GM21447 (cell line): ENCODE measurements at regions not wholly inside any gene's neighbourhood (a gene's known extent, or its start where the extent isn't known, plus 50 kb on each side); places are given as distances from the start of the nearest gene placed in this dataset.
"Not testable (repeated sequence)": the region's sequence is repeated elsewhere in the genome, so short reads cannot be mapped to it uniquely, and the experiment has no call there.

Experiments used
- ATAC-seq: cut with Tn5 transposase; IDR thresholded peaks from one replicate; pipeline ENCODE4 v1.9.1; 2021; ENCODE audit not compliant: unreplicated experiment

DNA sequence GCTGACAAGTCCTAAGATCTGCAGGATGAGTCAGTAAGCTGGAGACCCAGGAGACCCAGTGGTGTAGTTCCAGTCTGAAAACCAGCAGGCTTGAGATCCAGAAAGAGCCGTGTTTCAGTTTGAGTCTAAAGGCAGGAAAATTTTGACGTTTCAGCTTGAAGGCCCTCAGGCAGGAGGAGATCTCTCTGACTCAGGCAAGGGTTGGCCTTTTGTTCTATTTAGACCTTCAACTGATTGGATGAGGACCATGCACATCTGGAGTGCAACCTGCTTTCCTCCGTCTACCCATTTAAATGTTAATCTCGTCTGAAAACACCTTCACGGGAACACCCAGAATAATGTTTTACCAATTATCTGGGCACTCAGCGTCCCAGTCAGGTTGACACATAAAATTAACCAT is 69.5 kb downstream of the NPIPA7 start:
- ATAC-seq: not testable (repeated sequence)

DNA sequence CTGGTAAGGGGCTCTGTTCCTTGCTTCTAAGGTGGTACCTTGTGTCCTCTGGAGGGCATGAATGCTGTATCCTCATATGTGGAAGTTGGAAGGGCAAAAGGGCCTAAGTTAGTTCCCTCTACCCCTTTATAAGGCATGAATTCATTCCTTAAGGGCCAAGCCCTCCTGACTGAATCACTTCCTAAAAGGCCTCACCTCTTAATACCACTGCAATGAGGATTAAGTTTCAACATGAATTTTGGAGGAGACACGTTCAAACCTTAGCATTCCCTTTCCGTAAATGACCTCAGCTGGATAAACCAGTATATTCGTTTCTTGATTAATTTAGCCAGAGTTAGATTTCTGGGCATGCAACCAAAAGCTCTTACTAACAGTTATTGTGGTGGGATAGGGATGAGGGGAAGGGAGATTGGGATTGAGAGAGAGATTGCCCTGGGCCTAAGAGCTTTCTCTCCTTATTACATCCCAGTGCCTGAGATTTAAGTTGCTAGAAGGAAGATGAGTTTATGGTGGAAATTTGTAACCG is 70.8 kb downstream of the NPIPA7 start:
- not testable (repeated sequence) for ATAC-seq

DNA sequence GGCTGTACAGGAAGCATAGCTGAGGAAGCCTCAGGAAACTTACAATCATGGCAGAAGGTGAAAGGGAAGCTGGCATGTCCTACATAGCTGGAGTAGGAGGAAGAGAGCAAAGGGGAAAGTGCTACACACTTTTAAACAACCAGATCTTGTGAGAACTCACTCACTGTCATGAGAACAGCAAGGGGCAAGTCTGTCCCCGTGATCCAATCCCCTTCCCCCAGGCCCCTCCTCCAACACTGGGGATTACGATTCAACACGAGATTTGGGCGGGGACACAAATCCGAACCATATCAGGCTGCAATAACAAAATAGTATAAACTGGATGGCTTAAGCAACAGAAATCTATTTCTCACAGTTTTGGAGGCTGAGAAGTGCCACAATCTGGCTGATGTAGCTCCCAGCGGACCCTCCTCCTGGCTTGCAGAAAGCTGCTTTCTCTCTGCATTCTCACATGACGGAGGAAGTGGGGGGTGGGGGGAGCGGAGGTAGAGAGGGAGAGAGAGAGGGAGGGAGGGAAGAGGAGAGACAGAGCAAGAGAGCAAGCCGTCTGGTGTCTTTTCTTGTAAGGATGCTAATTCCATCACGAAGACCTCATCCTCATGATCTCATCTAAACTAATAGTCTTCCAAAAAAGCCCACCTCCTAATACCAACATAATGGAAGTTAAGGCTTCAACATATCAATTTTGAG is 72.9 kb downstream of the NPIPA7 start:
- ATAC-seq: not testable (repeated sequence)

DNA sequence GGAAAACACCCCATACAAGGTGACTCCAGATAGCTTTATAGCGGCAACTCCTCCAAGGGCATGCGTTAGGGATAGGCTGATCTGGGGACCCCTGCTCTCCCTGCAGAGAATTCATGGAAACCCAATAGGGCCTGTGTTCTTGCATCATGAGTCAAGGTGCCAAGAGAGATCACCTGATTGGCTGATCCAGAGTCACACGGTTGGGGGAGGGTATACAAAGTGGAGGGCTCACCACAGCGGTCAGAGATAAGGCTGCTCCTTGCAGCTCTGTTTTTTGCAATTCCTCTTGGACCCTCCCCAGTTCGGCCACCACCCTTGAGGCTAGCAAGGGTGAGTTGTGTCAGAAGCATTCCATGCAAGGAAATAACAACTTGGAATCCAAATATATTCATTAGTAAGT is 79.6 kb downstream of the NPIPA7 start:
- ATAC-seq: not testable (repeated sequence)

DNA sequence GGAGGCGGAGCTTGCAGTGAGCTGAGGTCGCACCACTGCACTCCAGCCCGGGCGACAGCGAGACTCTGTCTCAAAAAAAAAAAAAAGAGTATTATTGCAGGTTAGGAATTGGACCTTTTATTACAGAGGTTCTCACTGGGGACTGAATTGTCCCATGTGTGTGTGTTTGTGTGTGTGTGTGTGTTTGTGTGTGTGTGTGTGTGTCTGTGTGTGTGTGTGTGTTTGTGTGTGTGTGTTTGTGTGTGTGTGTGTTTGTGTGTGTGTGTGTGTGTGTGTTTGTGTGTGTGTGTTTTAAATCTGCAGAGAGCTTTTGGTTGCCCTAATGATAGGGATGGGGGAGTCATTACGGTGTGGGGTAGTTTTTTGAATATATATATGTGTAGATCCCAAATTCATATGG is 84.9 kb downstream of the NPIPA7 start:
- ATAC-seq: not testable (repeated sequence)

DNA sequence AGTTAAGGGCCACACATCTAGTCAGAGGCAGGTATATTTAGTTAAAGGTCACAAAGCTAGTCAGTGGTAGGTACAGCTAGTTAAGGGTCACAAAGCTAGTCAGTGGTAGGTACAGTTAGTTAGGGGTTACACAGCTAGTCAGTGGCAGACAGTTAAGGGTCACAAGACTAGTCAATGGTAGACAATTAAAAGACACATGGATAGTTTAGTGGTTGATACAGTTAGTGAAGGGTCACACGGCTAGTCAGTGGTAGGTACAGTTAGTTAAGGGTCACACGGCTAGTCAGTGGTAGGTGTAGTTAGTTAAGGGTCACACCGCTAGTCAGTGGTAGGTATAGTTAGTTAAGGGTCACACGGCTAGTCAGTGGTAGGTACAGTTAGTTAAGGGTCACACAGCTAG is 110.0 kb downstream of the NPIPA7 start:
- not testable (repeated sequence) for ATAC-seq

DNA sequence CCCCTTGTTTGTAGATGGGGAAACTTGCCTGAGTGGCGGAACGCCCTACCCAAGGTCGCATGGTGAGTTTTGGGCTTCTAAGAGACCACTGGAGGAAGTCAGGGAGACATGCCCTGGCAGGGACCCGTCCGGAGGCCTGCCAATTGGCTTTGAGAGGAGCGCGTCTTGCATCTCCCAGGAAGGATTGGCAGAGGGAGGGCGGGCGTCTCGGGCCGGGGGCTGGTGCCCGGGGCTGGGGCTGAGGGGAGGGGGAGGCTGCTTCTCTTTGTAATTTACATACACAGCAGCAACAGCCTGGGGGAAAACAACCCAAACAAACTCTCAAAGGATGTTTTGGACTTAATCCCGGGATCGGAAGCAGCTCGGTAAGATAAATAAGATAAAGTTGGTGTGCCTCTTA is 110.5 kb downstream of the NPIPA7 start:
- not testable (repeated sequence) for ATAC-seq

DNA sequence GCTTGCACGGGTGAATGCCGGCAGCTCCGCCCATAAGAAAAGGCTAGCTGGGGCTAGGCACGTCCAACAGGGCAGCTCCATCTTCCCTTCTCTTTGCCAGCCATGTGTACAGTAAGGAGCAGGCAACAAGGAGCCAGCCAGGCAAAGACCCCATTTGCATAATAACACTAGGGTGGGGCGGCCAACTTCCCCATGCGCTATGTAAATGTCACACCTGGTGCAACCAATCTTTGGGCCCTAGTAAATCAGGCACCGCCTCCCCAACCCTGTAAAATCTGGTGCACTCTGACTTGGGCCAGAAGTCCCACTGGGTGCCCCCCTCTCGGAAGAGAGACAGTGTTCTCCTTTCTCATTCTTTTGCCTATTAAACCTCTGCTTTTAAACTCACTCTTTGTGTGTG is 115.2 kb downstream of the NPIPA7 start:
- not testable (repeated sequence) for ATAC-seq

DNA sequence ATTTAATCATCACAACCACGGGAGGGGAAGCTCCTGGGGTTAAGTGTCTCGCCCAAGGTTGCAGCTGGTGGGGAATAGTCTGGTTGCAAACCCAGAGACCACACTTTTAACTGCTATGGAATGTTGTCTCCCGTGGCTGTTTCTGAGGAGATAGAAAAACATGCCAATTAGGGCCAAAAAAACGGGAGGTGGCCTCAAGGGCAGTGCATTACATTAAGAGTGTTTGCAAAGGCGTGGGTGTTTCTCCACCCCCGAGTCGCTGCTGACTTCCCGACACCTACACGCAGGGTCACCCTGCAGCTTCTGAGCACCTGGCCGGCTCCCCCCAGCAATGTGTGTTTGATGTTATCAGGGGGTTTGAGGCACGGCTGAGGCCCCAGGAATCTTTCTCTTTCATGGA is 116.1 kb downstream of the NPIPA7 start:
- not testable (repeated sequence) for ATAC-seq

DNA sequence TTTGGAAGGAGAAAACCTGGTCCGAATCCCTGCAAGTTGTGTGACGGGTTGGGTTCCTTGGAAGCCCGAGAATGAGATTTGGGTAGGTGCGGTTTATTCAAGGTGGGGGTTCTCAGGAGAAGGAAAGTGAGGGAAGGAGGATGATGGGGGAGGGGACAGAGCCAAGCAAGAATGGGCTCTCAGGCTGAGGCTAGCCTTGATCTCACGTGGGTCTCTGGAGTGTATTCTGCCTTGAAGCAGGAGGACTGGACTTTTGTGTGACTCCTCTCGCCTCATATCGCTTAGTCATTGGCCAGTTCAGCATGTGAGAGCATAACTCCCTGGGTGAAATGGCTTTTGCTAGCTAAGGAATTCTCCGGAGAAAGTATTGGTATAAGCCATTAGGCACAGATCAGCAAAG is 120.9 kb downstream of the NPIPA7 start:
- ATAC-seq: not testable (repeated sequence)

DNA sequence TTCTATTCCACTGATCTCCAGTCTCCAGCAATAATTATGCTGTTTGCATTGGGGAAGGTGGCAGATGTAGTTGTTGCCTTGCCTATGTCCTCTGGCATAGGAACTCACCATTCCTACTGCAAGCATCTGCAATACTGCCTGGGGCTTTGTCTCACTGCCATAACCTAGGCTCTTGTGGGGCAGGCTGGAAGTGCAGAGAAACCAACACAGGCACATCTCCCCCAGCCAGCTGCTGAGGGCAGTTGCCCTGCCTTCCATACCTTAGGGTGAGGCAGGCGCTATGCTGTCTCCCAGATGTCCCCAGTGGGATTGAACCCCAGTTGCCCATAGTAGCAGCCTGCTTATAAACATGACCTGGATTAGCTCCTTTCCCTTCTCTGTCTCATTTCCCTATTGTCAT is 128.1 kb downstream of the NPIPA7 start:
- ATAC-seq: not testable (repeated sequence)

DNA sequence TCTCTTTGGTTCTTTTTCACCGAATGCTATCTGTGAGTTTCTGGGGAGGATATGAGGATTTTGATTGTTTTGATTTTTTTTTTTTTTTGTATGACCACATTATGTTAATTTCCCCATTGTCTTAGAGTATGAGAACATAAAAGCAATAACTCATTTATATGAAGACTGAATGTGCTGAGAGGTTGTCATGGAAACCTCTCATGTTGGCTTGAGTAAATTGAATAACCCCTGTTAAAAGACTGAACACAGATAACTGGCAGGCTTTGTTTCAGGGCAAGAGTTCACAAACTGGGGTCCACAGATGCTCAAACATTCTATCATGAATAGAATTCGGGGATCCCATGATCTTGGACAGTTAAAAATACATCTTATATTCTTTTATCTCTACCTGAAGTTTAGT is 129.4 kb downstream of the NPIPA7 start:
- not testable (repeated sequence) for ATAC-seq

DNA sequence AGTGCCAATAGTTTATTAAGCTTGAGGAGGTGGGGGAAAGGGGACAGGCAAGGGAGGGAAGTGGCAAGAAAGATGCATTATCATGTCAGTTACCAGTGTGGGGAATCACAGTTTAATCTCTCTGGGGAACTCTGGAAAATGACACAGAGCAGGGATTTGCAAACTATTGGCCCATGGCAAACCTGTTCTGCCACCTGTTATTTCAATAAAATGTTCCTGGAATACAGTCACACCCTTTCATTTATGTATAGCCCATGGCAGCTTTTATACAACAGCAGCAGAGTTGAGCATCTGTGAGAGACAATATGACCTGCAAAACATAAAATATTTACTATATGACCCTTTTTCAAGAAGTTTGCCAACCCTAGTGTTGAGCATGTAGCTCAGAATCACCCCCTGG is 140.5 kb downstream of the NPIPA7 start:
- ATAC-seq: not testable (repeated sequence)

DNA sequence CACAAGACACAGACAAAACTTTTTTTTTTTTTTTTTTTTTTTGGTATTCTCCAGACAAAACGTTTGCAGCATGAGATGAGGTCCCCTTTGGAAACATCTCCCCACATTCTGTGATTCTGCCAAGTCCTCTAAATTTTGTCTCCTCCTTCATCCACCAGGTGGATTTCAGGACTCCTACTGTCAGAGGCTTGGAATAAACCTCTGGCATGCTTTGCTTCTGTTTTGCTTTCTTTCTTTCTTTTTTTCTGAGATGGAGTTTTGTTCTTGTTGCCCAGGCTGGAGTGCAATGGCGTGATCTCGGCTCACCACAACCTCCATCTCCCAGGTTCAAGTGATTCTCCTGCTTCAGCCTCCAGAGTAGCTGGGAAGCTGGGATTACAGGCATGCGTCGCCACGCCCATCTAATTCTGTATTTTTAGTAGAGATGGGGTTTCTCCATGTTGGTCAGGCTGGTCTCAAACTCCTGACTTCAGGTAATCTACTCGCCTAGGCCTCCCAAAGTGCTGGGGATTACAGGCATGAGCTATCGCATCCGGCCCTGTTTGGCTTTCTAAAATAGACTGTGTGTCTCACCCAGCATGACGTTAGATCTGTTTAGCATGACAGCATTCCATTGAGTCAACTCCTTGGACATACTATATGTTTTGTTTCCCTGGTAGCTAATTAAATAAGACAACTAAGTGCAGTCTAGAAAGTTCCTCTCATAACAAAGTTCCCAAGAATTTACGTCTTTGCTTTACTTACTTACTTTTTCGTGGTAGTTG is 142.5 kb downstream of the NPIPA7 start:
- ATAC-seq: not testable (repeated sequence)

DNA sequence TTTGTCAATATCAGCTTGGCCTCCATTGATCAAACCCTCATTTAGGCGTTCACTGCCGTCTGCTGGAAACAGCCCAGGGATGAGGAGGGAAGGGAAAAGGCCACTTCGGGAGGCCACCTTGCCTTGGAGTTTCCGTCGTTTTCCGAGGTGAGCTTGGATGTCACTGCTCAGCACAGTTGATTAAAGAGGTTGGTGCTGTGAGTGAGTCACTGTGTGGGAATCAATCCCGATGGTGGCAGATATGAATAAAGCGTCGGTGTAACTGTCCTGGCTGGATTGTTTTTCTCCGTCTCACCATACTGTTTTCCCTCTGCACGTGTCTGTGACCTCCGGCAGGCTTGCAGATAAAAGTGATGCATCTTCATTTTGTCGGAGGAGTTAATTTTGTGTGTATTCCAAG is 148.1 kb downstream of the NPIPA7 start:
- not testable (repeated sequence) for ATAC-seq

DNA sequence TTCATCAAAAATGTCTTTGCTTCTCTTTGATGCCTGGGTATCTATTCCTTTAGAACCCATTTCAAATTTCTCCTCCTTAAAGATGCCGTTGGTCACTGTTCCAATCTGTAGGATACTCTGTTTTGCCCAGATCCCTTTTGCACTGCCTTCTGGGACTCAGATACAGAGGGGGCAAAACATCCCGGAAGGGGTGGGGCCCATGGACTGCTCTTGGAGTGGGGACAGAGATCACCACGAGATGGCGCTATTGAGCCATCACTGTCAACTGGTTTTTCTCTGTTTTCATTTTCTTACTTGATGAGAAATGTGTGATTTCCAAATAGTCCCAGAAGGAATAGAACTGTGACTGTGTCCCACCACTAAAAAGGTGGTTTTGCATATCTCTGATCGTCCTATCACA is 151.8 kb downstream of the NPIPA7 start:
- not testable (repeated sequence) for ATAC-seq

DNA sequence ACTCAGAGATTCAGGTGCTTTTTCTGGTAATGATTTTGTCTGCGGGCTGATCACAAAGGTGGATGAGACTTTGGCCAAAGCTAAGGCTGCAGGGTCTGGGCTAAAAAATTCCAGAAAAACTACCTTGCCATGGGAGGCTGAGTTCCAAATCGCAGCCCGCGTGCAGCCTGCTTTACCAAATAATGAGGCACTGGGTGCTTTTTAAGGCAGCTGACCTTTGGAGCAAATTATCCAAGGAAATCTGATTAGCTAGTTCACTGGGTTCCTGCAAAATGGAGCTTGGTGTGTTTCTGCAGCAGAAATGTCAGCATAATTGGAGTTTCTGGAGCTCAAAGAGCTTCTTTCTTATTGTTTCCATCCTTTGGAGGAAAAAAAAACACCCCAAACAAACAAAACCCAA is 156.6 kb downstream of the NPIPA7 start:
- ATAC-seq: not testable (repeated sequence)

DNA sequence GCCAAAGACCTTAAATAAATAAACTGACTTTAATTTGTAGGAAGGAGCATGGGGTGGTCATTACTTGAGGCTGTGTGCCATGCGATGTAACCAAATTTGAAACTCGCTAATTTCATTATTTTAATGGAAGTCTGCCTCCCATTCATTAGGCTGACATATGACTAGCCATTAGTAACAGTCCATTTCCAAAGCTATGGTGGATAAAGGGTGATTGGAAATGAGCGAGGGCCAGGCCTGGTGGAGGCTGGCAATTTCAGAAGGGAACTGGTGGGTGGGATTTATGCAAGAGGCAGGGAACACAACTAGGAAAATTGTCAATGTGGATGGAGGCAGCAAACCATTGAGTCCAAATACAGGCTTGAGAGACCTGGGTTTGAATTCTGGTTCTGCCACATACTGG is 157.2 kb downstream of the NPIPA7 start:
- not testable (repeated sequence) for ATAC-seq

DNA sequence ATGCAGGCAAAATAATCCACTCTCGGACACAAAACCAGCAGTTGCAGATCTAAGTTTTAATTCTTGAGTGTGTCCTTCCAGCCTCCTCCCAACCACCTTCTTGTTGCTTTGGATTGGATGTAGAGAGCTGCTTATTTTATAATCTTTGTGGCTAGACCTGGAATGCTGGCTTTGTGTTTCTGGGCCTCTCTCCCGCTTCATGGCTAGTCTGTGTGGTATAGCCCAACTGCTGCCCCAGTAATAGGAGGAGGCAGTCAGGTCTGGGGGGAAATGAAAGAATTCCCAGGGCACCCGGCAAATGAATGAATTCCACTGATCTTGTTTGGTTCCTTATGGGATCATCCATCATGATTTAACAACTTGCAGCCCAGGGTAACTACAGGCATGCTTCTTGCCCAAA is 170.8 kb downstream of the NPIPA7 start:
- ATAC-seq: not testable (repeated sequence)

DNA sequence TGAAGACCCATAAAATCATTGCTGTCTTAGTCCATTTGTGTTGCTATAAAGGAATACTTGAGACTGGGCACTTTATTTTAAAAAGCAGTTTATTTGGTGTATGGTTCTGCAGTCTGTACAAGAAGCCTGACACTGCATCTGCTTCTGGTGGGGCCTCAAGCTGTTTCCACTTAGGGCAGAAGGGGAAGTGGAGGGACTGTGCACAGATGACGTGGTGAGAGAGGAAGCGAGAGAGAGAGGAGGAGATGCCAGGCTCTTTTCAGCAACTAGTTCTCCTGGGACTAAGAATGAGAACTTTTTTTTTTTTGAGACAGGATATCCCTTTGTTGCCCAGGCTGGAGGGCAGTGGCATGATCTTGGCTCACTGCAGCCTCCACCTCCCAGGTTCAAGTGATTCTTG is 171.9 kb downstream of the NPIPA7 start:
- ATAC-seq: not testable (repeated sequence)

DNA sequence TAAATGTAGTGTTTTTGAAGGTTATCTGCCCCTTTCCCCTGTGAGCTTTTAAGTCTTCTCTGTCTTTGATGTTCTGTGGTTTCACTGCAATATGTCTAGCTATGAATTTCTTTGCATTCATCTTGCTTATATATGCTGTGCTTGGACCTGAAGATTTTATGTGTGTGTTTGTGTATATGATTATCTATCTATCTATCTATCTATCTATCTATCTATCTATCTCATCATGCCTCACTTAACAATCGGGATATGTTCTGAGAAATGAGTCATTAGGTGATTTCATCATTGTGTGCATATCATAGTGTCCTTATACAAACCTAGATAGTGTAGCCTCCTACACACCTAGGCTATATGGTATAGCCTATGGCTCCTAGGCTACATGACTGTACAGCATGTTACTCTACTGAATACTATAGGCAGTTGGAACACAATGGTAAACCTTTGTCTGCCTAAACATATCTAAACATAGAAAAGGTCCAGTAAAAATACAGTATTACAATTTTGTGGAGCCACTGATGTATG is 173.9 kb downstream of the NPIPA7 start:
- ATAC-seq: not testable (repeated sequence)
